Natural killer cell (primary cell): ENCODE measurements at regions not wholly inside any gene's neighbourhood (a gene's known extent, or its start where the extent isn't known, plus 50 kb on each side); places are given as distances from the start of the nearest gene placed in this dataset.

Source experiments
- ATAC-seq, 3 donors: fragments of 150-1000 bp in 2 of 3; fragments of 200-7000 bp in 1 of 3; cut with Tn5 transposase; 1 replicate in 1 of 3; 2 replicates in 2 of 3; pipeline ENCODE4 v1.10.0; 2021; ENCODE audit warnings: mild to moderate bottlenecking in 2 of 3, moderate library complexity in 2 of 3
- DNase-seq, 2 donors: peaks; one replicate each; pipeline versions ENCODE4 v3.0.0 to v3.0.0-alpha.2; 2013 to 2021; ENCODE audit warnings: mixed read lengths in 1 of 2
- H3K27ac ChIP-seq: one replicate; pipeline ENCODE4 v1.5.1; 2013; ENCODE audit warnings: mild to moderate bottlenecking, low read length
- H3K27me3 ChIP-seq: one replicate; pipeline ENCODE4 v1.6.1; 2013; ENCODE audit warnings: low read length; ENCODE audit not compliant: control insufficient read depth, insufficient read depth
- H3K36me3 ChIP-seq: one replicate; pipeline ENCODE4 v1.6.1; 2013; ENCODE audit warnings: low read length; ENCODE audit not compliant: control insufficient read depth, insufficient read depth
- H3K4me1 ChIP-seq: one replicate; pipeline ENCODE4 v1.6.1; 2013; ENCODE audit warnings: low read length; ENCODE audit not compliant: control insufficient read depth, insufficient read depth
- H3K4me3 ChIP-seq: one replicate; pipeline ENCODE4 v1.5.1; 2013; ENCODE audit warnings: low read length
- H3K9me3 ChIP-seq: one replicate; pipeline ENCODE4 v1.6.1; 2013; ENCODE audit warnings: low read length; ENCODE audit not compliant: control insufficient read depth, insufficient read depth
- H3K27ac Mint-ChIP-seq, 2 donors: one replicate each; pipeline ENCODE4 v1.8.0; 2022; ENCODE audit warnings: mild to moderate bottlenecking in 2 of 2, mixed read lengths in 2 of 2, moderate library complexity in 1 of 2
- H3K27me3 Mint-ChIP-seq, 2 donors: one replicate each; pipeline ENCODE4 v1.8.0; 2022; ENCODE audit warnings: low read depth in 2 of 2, mixed read lengths in 2 of 2
- H3K36me3 Mint-ChIP-seq: one replicate; pipeline ENCODE4 v1.8.0; 2022; ENCODE audit warnings: mixed read lengths
- H3K4me1 Mint-ChIP-seq, 2 donors: one replicate each; pipeline ENCODE4 v1.8.0; 2022; ENCODE audit warnings: mixed read lengths in 2 of 2
- H3K4me3 Mint-ChIP-seq: one replicate; pipeline ENCODE4 v1.8.0; 2022; ENCODE audit warnings: mild to moderate bottlenecking, moderate library complexity, mixed read lengths
- H3K9me3 Mint-ChIP-seq, 2 donors: one replicate each; pipeline ENCODE4 v1.8.0; 2022; ENCODE audit warnings: mixed read lengths in 2 of 2
- CTCF ChIP-seq: fragments of 200-600 bp; IDR thresholded peaks from one replicate; pipeline ENCODE4 v1.8.0; 2022; ENCODE audit warnings: antibody characterized with exemption
- WGBS: methylation state at CpG from one replicate; pipeline ENCODE4 v1.1.7; 2013; ENCODE audit warnings: missing lambda C conversion rate; ENCODE audit not compliant: insufficient coverage; 5-methylcytosine and 5-hydroxymethylcytosine counted together
- intact Hi-C: fragments of 100-400 bp; cut with micrococcal nuclease; formaldehyde crosslinking; loops from one replicate; pipeline ENCODE4 v1.14.2; 2022

GRCh38 chr15:95307115-95307514, 1023.4 kb upstream of the NR2F2 start:
- ATAC-seq (no peak), DNase-seq (no peak)
- no peaks in the 10 kb centered on the region for H3K9me3 ChIP-seq
- peaks cover 48 to 80% of the 10 kb centered on the region in 2 donors for H3K27me3 Mint-ChIP-seq
- H3K4me1 Mint-ChIP-seq, result peaks cover 15 to 20% of the 10 kb centered on the region in 2 donors
- no peak overlapping the region for H3K27ac Mint-ChIP-seq
- WGBS, result 92% methylated on average over 2 of the region's 4 CpGs
- H3K27ac ChIP-seq, result no peak overlapping the region
- TF ChIP-seq CTCF, result no peak
- H3K9me3 Mint-ChIP-seq, result no peaks in the 10 kb centered on the region
- intact Hi-C loops, result no loop called here
- peaks cover 4% of the 10 kb centered on the region for H3K4me1 ChIP-seq
- no peak overlapping the region for H3K4me3 Mint-ChIP-seq
- no peaks in the 10 kb centered on the region for H3K36me3 Mint-ChIP-seq
- H3K36me3 ChIP-seq, result no peaks in the 10 kb centered on the region
- H3K27me3 ChIP-seq, result peaks cover 16% of the 10 kb centered on the region
- no peak overlapping the region for H3K4me3 ChIP-seq

GRCh38 chr15:95319242-95319641, 1011.3 kb upstream of the NR2F2 start:
- H3K27ac Mint-ChIP-seq, result no peak overlapping the region
- DNase-seq (no peak), ATAC-seq (no peak)
- no peaks in the 10 kb centered on the region for H3K9me3 ChIP-seq
- H3K4me1 ChIP-seq, result no peaks in the 10 kb centered on the region
- no peaks in the 10 kb centered on the region for H3K9me3 Mint-ChIP-seq
- H3K27me3 Mint-ChIP-seq, result peaks cover 36 to 60% of the 10 kb centered on the region in 2 donors
- no peaks in the 10 kb centered on the region for H3K36me3 Mint-ChIP-seq
- H3K27me3 ChIP-seq, result no peaks in the 10 kb centered on the region
- no peaks in the 10 kb centered on the region for H3K4me1 Mint-ChIP-seq
- intact Hi-C loops, result no loop called here
- WGBS, result 95% methylated on average over 2 of the region's 4 CpGs
- no peaks in the 10 kb centered on the region for H3K36me3 ChIP-seq
- TF ChIP-seq CTCF, result no peak
- H3K4me3 Mint-ChIP-seq, result no peak overlapping the region
- H3K4me3 ChIP-seq, result no peak overlapping the region
- no peak overlapping the region for H3K27ac ChIP-seq

DNA sequence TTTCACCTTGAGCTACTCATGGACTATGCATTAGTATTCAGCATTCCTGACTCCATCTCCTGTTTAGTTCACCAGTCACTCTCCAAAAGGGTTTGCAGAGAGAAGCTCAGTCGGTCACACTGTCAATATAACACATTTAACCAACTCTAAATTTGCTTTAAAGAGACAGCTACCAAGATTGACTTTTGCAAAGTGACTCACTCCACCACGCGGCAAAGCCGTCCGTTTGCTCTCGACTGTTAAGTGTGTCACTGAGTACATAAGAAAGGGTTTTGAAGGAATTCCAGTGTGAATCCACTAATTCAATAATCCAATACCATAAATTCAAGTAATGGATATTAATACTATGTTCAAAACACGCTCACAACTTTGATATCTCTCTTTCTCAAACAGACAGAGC, 1006.7 kb upstream of the NR2F2 start:
- no peak for ATAC-seq
- WGBS, result 50% methylated on average over 1 of the region's 7 CpGs

More for the DNA sequence above, 1006.7 kb upstream of the NR2F2 start:
- H3K27ac ChIP-seq, result no peak overlapping the region
- peaks cover 6 to 11% of the 10 kb centered on the region in 2 donors for H3K4me1 Mint-ChIP-seq
- H3K36me3 ChIP-seq, result no peaks in the 10 kb centered on the region
- H3K9me3 Mint-ChIP-seq, result no peaks in the 10 kb centered on the region
- peaks cover 4% of the 10 kb centered on the region for H3K4me1 ChIP-seq
- H3K27me3 Mint-ChIP-seq, result peaks cover 44 to 79% of the 10 kb centered on the region in 2 donors
- H3K4me3 Mint-ChIP-seq, result no peak overlapping the region
- no peaks in the 10 kb centered on the region for H3K36me3 Mint-ChIP-seq
- H3K9me3 ChIP-seq, result no peaks in the 10 kb centered on the region
- intact Hi-C loops, result no loop called here
- no peak overlapping the region for H3K4me3 ChIP-seq
- H3K27me3 ChIP-seq, result peaks cover 16% of the 10 kb centered on the region
- no peak overlapping the region for H3K27ac Mint-ChIP-seq
- TF ChIP-seq CTCF, result no peak
- DNase-seq, result no peak
